GM12874 (cell line): ENCODE measurements at regions not wholly inside any gene's neighbourhood (a gene's known extent, or its start where the extent isn't known, plus 50 kb on each side); places are given as distances from the start of the nearest gene placed in this dataset.

Experiments
- CTCF ChIP-seq: IDR thresholded peaks from 2 replicates; pipeline ENCODE4 v1.5.1; 2011; ENCODE audit warnings: low read depth, mild to moderate bottlenecking, control low read depth, low read length, moderate library complexity; ENCODE audit not compliant: insufficient read depth

- no peak for TF ChIP-seq CTCF
Observed at GRCh38 chr19:28828276-28828870, 384.6 kb downstream of the UQCRFS1 start.

GRCh38 chr19:28827382-28827781 lies 385.6 kb downstream of the UQCRFS1 start:
- no peak for TF ChIP-seq CTCF

GRCh38 chr19:28823338-28823961 lies 389.5 kb downstream of the UQCRFS1 start:
- TF ChIP-seq CTCF = no peak

- TF ChIP-seq CTCF = no peak
Observed at GRCh38 chr19:28820289-28820688, 392.7 kb downstream of the UQCRFS1 start.

GRCh38 chr19:28815257-28815656 lies 397.7 kb downstream of the UQCRFS1 start:
- TF ChIP-seq CTCF = no peak

- no peak for TF ChIP-seq CTCF
Observed at GRCh38 chr19:28794301-28794700, 418.6 kb downstream of the UQCRFS1 start.

- TF ChIP-seq CTCF = no peak
Observed at GRCh38 chr19:28793391-28794168, 419.4 kb downstream of the UQCRFS1 start.
